Mononuclear cell (primary cell): ENCODE measurements at regions not wholly inside any gene's neighbourhood (a gene's known extent, or its start where the extent isn't known, plus 50 kb on each side); places are given as distances from the start of the nearest gene placed in this dataset.

Experiments used
- H3K27me3 ChIP-seq: 2 replicates; pipeline ENCODE4 v1.6.0; 2011; ENCODE audit warnings: low read length, control low read depth; ENCODE audit not compliant: insufficient read depth
- H3K4me1 ChIP-seq: 2 replicates; pipeline ENCODE4 v1.5.1; 2011; ENCODE audit warnings: mild to moderate bottlenecking, low read length, control low read depth; ENCODE audit not compliant: insufficient read depth
- H3K4me3 ChIP-seq: 2 replicates; pipeline ENCODE4 v1.5.1; 2011; ENCODE audit warnings: mild to moderate bottlenecking, low read length, moderate library complexity
- H3K9me3 ChIP-seq: 2 replicates; pipeline ENCODE4 v1.5.1; 2011; ENCODE audit warnings: low read depth, mild to moderate bottlenecking, control low read depth, low read length

DNA sequence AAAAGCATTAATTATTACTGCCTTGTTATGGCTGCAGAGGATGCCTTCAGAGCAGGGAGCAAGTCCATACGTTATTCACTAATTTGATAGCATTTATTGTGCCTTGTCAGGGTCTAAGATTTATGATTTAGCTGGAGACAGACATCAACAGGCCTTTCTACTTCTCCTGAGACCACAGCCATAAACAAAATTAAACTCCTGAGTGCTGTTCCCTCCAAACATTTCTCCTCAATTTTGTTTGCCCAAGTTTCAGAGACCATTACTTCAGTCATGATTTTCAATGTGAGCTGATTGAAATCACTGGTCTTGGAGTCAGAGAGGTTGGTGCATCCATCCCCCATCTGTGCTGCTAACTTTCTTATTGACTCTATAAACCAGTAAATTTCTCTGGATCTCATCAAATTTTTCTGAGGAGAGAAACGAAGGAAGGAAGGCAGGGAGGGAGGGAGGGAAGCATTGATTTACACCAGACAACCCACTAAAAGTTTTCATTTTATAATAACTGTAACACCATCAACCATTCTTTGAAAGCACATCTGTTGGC is 423.6 kb upstream of the CDH11 start:
- no peaks in the 10 kb centered on the region for H3K9me3 ChIP-seq
- no peaks in the 10 kb centered on the region for H3K27me3 ChIP-seq
- no peak overlapping the region for H3K4me3 ChIP-seq
- H3K4me1 ChIP-seq: no peaks in the 10 kb centered on the region

DNA sequence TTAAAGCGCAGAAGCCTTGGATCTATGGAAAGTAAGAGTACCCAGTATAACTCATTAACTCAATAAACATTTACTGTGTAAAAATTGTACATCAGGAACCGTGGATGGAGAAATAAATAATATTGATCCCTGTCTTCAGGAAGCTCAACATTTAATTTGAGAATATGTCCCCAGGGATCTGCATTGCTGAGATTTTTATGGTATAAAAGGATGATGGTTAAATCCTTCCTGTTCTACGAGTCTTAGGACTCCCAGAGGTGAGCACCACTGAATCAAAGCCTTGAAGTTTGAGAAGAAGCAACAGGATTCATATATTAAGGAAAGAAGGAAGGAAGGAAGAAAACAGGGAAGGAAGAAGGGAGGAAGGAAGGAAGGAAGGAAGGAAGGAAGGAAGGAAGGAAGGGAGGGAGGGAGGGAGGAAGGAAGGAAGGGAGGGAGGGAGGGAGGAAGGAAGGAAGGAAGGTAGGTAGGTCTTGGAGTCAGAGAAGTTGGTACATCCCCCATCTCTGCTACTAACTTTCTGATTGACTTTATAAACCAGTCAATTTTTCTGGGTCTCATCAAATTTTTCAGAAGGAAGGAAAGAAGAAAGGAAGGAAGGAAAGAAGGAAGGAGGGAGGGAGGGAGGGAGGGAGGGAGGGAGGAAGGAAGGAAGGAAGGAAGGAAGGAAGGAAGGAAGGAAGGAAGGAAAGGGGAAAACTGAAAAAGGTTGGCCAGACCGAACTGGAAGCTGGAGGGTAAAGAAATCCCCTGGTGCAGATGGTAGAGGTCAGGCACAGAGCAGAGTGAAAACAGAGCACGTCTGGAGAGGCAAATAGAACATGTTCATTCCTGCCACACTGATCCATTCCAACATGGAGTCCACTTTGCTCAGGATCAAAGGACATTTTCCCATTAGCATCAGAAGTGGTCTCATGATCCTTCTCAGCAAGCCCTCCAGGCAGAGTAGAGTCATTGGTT is 422.2 kb upstream of the CDH11 start:
- Histone ChIP-seq H3K4me1 (no peaks in the 10 kb centered on the region), H3K9me3 (no peaks in the 10 kb centered on the region), H3K4me3 (no peak overlapping the region), H3K27me3 (no peaks in the 10 kb centered on the region)

DNA sequence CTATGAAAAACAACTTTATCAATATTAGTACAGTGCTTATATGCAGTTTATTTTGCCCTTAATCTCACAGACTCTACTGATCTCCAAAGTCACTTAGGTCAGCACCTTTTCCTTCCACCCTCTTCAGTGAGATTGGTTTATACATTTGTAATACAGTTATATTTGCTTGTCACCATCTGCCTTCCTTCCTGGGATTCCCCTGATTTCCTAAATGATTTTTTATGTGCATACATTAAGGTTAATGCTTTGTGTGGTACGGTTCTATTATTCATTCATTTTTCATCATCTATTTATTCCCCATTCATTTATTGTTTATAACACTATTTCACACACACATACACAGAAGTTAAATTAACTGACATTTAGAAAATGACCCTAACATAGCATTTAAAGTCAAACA is 419.8 kb upstream of the CDH11 start:
- H3K4me1 ChIP-seq: no peaks in the 10 kb centered on the region
- H3K27me3 ChIP-seq: no peaks in the 10 kb centered on the region
- no peak overlapping the region for H3K4me3 ChIP-seq
- H3K9me3 ChIP-seq: no peaks in the 10 kb centered on the region

DNA sequence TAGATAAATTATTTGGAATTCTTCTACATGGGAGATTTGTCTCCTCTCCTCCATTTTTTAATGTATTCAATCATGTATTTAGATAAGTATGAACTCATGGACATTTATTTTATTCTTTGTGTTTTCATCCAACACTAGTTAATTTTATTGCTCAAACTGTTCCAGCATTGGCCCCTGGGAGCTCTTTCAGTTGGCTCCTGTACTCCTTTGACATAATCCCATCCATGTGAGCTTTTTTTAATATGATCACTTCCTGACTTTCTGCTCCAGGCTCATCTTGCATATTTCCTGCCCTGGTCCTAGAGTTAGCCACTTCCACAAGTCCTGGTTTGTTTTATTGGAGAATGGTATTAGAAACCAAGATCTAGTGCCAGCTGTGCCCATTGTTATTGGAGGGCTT is 419.0 kb upstream of the CDH11 start:
- Histone ChIP-seq H3K4me3 (no peak overlapping the region), H3K9me3 (no peaks in the 10 kb centered on the region), H3K4me1 (no peaks in the 10 kb centered on the region), H3K27me3 (no peaks in the 10 kb centered on the region)

DNA sequence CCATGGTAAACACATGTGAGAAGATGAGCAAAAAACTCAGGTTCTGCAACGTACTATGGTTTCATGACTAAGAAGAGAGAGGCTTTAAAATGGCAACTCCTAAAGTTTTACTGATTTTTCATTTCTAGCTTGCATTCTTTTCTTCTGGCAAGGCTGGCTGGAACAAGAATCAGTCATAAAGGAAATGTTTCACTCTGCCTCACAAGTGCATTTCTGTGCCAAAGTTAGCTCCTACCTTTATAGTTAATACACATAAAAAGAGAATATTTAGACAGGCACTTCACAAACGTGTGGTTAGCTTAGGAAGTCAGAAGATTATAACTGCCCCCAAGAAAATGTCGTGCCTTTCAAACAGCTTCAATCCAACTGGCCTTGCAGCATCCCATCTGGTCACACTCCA is 417.1 kb upstream of the CDH11 start:
- H3K27me3 ChIP-seq: no peaks in the 10 kb centered on the region
- H3K9me3 ChIP-seq: no peaks in the 10 kb centered on the region
- H3K4me1 ChIP-seq: no peaks in the 10 kb centered on the region
- H3K4me3 ChIP-seq: no peak overlapping the region

DNA sequence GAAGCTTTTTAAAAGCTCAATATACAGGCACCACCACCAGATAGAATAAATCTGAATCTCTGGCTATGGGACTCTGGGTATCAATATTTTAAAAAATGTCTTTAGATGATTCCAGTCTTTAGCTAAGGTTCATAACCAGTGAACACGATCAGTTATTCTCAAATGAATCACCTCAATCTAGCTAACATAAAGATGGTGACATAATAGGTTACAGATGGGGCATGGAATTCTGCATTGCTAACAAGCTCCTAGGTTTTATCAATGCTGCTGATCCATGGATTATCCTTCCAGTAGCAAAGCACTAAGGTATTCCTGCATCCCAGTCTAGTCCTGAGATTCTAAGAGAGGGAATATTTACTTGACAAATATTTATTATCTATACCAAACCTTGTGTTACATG is 415.5 kb upstream of the CDH11 start:
- H3K27me3 ChIP-seq: no peaks in the 10 kb centered on the region

DNA sequence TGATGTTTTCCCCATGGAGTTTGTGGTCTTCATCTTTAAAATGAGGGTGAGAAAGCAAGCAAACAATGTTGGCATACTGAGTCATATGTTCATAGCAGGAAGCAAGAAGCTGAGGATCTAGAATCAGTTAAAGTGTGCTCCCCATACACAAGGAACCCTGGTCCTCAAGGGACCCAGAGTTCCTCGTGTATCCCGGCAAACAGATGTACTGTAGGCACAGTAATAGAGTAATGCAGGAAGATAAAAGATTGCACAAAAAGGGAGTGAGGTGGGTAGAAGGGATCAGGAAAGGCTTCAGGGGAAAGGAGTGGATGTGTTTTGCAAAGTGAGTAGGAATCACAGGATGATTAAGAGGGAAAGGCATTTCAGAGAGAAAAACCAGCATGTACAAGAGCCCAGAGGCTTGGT is 412.3 kb upstream of the CDH11 start:
- Histone ChIP-seq H3K27me3 (no peaks in the 10 kb centered on the region), H3K4me3 (no peak overlapping the region), H3K9me3 (no peaks in the 10 kb centered on the region), H3K4me1 (no peaks in the 10 kb centered on the region)

More for the DNA sequence above, 415.5 kb upstream of the CDH11 start:
- Histone ChIP-seq H3K4me1 (no peaks in the 10 kb centered on the region), H3K9me3 (no peaks in the 10 kb centered on the region), H3K4me3 (no peak overlapping the region)

DNA sequence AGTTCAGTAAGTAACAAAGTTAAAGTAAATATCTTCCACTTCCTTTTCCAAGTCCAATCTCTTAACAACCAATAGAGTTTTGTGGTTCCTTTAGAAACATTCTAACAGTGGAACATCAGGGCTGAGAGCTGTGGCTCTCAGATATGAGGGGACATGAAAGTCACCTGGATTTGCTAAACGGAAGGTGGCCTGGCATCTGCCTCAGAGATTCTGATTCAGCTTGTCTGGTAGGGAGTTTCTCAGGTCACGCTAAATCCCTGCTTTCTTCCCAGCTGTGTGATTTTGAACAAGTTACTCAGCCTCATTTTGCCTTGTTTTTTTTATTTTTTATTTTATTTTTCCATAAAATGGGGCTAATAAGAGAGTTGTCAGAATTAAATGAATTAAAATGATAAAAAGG is 411.0 kb upstream of the CDH11 start:
- H3K4me3 ChIP-seq: no peak overlapping the region
- H3K27me3 ChIP-seq: no peaks in the 10 kb centered on the region
- H3K9me3 ChIP-seq: no peaks in the 10 kb centered on the region
- H3K4me1 ChIP-seq: no peaks in the 10 kb centered on the region

DNA sequence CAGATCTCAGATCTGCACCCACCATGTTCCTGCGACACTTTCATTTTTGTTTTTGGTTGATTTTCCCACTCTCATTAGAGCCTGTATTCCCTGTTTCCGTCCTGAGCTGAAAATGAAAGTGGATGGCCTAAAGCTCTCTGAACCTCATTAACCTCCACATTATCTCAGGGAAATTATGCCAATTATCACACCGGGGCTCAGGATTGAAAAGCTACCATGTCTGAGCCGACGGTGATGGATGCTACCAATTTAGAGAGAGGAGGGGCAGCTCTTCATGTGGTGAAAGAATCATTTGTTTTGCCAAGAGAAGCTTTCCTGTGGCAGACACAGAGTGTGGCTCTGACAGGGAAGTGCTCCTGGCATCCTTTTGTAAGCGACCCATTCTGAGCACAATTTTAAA is 410.4 kb upstream of the CDH11 start:
- H3K4me3 ChIP-seq: no peak overlapping the region
- no peaks in the 10 kb centered on the region for H3K4me1 ChIP-seq
- H3K9me3 ChIP-seq: no peaks in the 10 kb centered on the region
- no peaks in the 10 kb centered on the region for H3K27me3 ChIP-seq

DNA sequence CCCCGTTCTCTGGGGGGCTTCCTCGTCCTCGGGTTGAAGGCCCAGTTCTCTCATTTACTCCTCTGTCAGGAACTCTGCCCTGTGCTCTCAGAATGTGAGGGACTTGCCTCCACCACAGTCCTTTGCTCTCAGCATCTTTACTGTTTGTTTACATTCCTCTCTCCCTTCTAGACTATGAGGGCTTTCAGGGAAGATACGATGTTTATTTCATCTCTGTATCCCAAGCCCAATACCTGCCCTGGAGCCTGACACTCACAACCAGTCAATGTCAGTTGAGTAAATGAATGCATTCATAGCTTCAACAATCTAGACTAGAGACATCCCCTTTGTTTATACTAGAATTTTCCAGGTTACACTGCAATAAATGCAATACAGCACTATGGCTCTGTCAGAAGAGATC is 409.6 kb upstream of the CDH11 start:
- Histone ChIP-seq H3K4me3 (no peak overlapping the region), H3K4me1 (no peaks in the 10 kb centered on the region), H3K9me3 (no peaks in the 10 kb centered on the region), H3K27me3 (no peaks in the 10 kb centered on the region)

DNA sequence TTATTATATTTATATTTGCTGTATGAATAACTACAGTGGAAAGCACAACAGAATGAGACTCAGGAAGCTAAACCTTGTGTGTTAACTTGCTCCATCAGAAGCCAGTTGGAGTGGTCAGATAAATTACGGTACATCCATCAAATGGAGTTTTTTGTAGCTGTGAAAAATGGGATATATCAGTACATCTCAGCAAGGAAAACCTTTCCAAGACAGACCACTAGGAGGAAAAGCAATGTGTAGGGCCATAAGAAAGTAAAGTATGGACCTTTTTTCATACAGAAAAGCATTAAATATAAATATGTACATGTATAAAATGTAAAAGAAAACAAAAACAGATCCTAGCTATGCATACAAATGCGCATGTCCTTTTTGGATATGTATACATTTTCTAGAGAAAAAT is 403.8 kb upstream of the CDH11 start:
- Histone ChIP-seq H3K4me3 (no peak overlapping the region), H3K27me3 (no peaks in the 10 kb centered on the region), H3K9me3 (no peaks in the 10 kb centered on the region), H3K4me1 (no peaks in the 10 kb centered on the region)

DNA sequence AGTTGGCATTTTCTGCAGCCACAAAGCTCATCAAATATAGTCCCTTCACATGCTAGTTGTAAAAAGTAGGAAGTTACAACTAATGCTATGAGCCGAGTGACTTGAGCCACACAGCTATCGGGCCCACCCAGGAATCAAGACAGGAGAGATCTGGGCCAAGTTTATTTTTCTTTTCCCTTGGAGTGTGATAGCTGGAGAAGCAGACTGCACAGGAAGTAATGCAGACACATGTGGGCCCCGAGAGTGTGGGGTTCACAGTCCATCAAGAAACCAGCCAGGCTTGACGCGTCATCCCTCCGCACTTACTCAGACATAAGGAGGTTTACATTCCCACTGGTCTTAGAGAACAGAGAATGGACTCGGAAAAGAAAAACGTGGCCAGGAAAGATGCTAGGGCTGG is 403.1 kb upstream of the CDH11 start:
- no peaks in the 10 kb centered on the region for H3K9me3 ChIP-seq
- H3K27me3 ChIP-seq: no peaks in the 10 kb centered on the region
- H3K4me3 ChIP-seq: no peak overlapping the region
- H3K4me1 ChIP-seq: no peaks in the 10 kb centered on the region

DNA sequence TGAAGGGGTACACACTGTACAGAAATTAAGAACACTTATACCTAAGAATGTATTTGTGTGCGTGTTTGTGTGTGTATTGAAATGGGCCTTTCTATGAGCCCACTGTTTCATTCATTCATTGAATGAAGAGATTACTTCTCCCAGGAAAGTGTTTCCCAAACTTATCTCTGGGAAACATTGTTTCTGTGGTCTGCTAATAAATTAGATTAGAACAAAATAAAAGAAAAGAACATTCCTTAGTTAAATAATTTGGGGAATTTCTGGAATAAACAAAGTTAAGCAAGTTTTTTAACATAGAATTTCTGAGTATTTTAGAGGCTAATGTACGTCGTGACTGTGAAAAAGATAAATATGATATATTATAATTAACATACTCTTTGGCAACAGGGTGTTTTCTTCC is 402.4 kb upstream of the CDH11 start:
- Histone ChIP-seq H3K9me3 (no peaks in the 10 kb centered on the region), H3K4me1 (no peaks in the 10 kb centered on the region), H3K27me3 (no peaks in the 10 kb centered on the region), H3K4me3 (no peak overlapping the region)

DNA sequence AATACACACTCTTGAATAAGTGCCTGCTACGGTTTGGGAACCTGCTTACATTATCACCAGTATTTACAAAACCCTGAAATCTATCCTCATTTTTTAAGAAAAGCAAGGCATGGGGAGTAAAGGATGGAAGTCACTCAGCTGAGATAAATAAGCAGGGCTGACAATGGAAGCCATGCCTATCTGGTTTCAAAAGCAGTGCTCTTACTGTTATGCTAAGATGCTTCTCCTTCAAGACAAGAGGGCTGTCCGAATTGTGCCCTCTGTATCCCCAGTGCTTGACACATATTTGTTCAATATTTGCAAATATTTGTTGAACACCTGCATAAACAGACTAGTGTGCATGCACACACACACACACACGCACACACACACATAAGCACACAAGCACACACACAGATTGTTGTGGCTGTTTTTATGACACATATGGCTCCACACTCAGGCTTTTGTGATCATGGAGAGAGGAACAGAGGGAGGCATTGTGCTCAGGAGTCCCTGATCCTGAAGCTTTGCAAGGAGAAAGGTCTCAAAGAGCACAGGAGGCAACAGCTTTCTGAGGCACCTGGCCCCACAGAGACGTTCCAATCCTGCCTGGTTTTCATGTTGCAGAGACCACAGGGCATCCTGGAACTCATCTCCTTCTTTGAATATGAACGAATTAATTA is 401.6 kb upstream of the CDH11 start:
- Histone ChIP-seq H3K27me3 (no peaks in the 10 kb centered on the region), H3K4me1 (no peaks in the 10 kb centered on the region), H3K4me3 (no peak overlapping the region), H3K9me3 (no peaks in the 10 kb centered on the region)

DNA sequence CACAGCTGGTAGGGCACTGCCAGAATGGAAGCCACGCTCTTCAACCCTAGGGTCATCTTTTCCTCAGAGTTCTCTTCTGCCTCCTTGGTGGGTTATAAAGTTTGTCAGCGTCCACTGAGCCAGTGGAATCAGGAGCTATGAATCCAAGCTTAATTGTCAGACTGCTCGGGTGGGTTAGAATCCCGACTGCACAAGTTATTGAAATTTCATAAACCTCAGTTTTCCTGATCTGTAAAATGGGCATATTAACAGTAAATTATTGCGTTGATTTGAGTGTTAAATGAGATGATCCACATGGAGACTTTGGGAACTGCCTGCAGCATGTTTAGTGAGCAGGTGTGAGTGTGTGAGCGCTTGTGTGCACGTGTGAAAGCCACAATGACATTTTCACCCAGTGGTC is 400.5 kb upstream of the CDH11 start:
- H3K4me3 ChIP-seq: no peak overlapping the region
- H3K27me3 ChIP-seq: no peaks in the 10 kb centered on the region
- H3K4me1 ChIP-seq: no peaks in the 10 kb centered on the region
- no peaks in the 10 kb centered on the region for H3K9me3 ChIP-seq
